ENCODE measurements at regions not wholly inside any gene's neighbourhood (a gene's known extent, or its start where the extent isn't known, plus 50 kb on each side); places are given as distances from the start of the nearest gene placed in this dataset.

GRCh38 chr2:199629301-199629700, 171.6 kb upstream of the SATB2 start:
- no peak for TF ChIP-seq CTCF (conservative IDR thresholded peaks at IDR 0.05)
- no peak overlapping the region for H3K27ac ChIP-seq

DNA sequence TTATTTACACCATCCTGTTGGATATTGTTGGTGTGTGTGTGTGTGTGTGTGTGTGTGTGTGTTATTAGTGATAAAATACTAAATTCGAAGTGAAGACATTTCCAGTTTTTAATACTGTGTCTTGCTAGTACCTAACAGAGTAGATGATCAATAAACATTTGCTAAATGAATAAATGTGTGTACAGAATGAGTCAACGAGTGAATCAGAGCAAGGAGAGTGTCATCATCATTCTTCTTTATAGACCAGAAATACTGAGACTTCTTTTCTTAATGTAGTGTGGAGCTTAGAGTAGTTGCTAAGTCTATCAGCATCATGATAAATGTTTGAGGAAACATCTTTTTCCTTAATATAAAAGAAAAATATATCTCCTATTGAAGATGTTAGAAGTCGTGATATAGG, 169.7 kb upstream of the SATB2 start:
- TF ChIP-seq CTCF (conservative IDR thresholded peaks at IDR 0.05), result no peak

GRCh38 chr2:199624958-199625357, 167.2 kb upstream of the SATB2 start:
- no peak for TF ChIP-seq CTCF (conservative IDR thresholded peaks at IDR 0.05)
- no peak overlapping the region for H3K27ac ChIP-seq

More for the DNA sequence above, 169.7 kb upstream of the SATB2 start:
- no peak overlapping the region for H3K27ac ChIP-seq

DNA sequence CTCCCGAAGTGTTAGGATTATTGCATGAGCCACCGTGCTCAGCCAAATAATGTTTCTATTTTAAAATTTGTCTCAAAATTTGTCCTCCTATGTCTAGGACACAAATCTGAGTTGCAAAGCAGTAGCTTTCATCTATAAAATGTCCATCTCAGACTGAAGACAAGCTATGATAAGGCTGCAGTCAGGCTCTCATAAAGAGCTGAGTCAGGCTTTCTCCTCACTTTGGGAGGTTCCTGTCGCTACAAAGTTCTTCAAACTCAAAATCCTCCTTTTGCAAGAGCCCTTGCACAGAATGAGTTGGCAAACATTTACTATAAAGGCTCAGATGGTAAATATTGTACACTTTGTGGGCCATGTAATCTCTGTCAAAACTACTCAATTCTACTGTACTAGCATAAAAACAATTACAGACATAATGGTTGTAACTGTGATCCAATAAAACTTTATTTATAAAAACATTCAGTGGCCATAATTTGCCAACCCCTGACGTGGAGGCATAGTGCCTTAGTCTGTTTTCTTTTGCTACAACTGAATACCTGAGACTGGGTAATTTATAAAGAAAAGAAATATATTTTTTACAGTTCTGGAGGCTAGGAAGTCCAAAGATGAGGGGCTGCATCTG, 154.9 kb upstream of the SATB2 start:
- no peak for TF ChIP-seq CTCF (conservative IDR thresholded peaks at IDR 0.05)

GRCh38 chr2:199607914-199608313, 150.2 kb upstream of the SATB2 start:
- no peak for TF ChIP-seq CTCF (conservative IDR thresholded peaks at IDR 0.05)
- no peak overlapping the region for H3K27ac ChIP-seq

More for the DNA sequence above, 154.9 kb upstream of the SATB2 start:
- no peak overlapping the region for H3K27ac ChIP-seq

GRCh38 chr2:199606193-199606780, 148.5 kb upstream of the SATB2 start:
- TF ChIP-seq CTCF (conservative IDR thresholded peaks at IDR 0.05), result no peak; the same call in 1 of the 2 replicates
- no peak overlapping the region for H3K27ac ChIP-seq

DNA sequence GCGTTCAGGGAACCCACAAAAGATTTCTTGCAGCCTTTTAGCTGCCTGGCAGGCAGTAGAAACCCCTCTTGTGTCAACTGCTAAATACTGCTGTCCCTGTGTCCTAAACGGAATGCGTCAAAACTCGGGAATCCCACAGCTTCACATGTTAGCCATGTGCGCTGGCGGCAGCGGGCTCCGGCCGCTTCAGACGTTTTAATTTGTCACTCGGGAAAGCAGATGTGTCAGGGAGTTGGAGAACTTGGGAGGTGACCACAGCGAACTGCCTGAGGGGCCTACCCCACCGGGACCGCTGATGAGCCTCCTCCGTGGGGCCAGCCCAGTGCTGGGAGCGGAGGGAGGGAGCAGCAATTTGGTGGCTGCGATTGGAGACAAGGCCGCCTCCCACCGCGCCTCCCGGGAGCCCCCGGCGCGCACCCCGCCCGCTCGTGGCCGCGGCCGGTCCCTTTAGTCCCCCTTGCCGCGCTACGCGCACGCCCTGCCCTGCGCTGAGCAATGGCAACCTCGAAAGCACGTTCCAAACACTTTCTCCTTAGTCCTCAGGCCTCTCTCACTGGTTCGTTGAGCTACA, 146.1 kb upstream of the SATB2 start:
- TF ChIP-seq CTCF (conservative IDR thresholded peaks at IDR 0.05), result no peak
- H3K27ac ChIP-seq, result no peak overlapping the region

Measured in VCaP (cell line).